Stimulated activated CD4-positive, alpha-beta T cell treated with anti-CD3 and anti-CD28 coated beads, Interleukin-12 subunit alpha, Interleukin-12 subunit beta, amount 100 ng/mL, for 4 hours (primary cell): ENCODE measurements at regions not wholly inside any gene's neighbourhood (a gene's known extent, or its start where the extent isn't known, plus 50 kb on each side); places are given as distances from the start of the nearest gene placed in this dataset.

Experiments
- DNase-seq: peaks from one replicate; pipeline ENCODE4 v3.0.0-alpha.2; 2020

DNA sequence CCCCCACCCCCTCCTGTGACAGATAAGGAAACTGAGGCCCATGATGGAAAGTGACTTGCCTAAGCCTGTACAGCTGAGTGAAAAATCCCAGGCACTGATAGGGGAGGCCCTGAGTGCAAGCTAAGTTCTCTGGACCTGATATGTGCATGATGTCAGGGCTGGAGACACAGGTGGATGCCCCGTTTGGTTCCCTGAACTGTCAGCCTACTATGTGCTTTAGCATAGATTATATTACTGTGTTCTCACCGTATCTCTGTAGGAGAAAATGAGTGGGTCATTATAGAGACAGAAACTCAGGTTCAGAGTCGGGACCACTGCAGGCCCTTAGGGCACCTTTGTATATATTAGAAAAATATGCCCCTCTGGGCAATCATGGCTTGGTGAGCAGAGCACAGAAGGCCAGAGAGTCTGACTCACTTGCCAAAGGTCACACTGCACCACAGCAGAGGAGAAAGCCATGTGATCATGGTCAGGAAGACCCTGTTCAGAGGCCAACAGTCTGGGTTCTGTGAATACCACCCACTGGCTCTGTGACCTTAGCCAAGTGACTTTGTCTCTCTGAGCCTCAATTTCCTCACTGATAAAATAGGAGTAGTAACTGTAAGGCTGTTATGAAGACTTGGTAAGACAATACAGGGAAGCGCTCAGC is 145.8 kb upstream of the WNT4 start:
- no peak for DNase-seq

DNA sequence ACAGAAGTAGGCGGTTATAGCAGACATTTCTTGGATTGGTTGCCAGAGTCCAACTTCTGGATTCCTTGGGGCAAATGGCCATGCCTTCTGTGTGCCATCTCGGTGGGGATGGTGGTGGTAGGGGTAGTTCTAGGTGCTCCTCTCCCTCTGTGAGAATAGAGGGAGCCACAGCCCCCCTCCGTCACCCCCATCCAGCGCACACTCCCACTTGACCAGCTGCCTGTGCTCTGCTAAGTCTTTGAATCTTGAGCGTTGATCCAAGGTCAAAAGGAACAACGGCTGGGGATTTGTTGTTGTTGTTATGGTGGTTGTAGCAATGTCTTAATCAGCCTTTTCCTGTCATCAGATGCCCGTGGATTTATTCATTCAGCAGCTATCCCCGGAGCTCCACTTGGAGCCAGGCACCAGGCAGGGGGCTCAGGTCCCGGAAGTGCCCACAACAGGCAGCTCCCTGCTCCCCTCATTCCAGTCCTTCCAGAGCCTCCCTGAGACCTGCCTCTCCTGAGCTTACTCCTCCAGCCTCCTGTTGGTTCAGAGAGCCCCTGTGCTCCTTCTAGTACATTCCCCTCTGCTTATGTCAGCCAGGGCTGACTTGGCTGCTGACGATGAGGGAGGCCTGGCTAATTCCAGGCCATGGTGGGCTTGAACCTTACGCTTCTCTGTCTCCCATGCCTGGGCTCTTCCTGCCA is 146.6 kb upstream of the WNT4 start:
- no peak for DNase-seq

DNA sequence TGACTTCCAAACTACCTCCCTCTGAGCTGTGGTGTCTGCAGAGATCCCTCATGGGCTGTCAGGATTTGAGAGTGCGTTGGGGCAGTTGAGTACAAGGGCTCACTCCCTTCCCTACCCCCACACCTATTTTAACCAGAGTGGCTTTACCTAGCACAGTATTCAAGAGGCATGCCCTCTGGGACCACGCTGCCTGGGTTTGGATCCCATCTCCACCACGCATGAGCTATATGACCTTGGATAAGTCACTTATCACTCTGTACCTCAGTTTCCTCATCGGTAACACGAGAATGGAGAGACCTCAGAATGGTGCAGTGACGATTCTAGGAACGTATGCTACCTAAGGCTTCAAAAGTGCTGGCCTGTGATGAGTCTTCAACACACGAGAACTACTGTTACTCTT is 147.3 kb upstream of the WNT4 start:
- DNase-seq = no peak

DNA sequence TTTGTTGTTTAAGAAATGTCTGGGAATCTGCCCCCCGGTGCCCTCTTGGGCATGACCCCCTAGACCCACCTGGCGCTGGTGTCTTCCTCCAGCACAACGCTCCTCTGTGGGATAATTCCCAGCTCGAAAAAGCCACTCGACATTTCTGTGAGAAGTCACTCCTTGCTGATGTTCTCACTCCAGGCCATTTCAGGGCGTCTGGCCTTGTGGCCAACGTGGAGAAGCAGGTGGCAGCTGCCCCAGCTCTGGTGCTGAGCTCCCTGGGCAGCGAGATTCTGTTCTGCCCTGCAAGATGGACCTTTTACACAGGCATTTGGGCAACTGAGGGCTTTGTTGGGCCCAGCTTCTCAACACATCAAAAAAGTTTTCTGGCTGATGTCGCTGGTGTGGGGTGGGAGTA is 147.7 kb upstream of the WNT4 start:
- no peak for DNase-seq

DNA sequence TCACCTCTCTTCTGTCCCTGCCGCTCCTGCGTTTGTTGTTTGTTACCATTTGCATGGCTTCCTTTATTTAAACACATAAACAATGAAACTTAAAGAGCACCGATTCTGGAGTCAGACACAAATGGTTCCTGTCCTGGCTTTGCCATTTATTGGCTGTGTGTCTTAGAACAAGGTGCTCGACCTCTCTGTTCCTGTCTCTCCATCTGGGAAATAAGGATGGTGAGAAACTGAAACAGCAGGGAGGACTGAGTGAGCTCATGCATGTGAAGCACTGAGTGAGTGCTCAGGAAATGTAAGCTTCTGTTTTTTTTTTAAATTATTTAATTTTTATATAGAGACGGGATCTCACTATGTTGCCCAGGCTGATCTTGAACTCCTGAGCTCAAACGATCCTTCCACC is 148.2 kb upstream of the WNT4 start:
- no peak for DNase-seq

DNA sequence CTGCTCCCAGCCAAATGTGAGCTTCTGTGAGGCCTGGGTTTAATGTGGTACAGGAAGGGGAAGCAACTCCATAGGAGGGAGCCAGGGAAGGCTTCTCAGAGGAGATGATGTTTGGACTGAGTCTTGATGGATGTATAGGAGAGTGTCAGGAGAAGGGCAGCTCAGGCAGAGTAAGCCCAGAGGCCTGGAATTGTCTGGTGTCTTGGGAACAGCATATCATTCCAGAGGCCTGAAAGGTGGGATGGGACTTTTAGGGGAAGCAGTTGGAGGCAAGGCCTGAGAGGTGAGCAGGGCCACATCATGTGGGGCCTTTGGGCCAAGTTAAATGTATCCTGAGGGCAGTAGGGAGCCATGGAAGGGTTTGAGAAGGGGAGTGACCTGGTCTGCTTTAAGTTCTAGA is 148.6 kb upstream of the WNT4 start:
- DNase-seq = no peak

DNA sequence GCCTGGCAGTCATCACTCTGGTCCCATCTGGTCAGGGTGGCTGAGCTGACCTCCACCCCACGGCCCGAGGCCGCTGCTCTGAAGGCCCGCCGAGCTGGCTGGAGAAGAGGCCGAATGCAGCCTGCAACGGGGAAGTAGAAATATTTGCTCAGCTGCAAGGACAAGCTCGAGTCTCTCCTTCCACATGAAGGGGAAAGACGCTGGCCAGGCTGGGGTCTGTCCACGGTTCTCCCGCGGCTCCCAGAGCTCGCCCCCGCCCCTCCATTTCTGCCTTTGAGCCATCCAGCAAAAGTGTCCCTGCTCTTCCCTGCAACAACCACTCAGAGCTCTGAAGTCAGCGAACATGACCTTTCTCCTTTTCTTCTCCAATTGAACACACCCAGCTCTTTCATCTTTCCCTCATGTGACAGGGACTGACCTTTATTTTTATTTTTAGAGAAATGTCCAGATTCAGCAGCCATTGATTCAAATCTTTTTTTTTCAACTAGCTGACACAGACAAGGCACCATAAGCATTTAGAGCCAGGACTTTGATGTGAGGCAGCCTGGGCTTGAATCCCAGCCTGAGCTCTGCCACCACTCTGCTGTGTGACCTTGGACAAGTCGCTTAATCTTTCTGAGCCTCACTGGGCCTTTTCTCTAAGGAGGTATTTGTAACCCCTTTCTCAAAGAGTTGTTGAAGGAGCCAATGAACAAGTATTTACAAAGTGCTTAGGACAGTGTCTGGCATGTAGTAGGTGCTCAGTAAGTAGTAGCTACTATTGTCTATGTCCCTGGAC is 149.3 kb upstream of the WNT4 start:
- DNase-seq = no peak

DNA sequence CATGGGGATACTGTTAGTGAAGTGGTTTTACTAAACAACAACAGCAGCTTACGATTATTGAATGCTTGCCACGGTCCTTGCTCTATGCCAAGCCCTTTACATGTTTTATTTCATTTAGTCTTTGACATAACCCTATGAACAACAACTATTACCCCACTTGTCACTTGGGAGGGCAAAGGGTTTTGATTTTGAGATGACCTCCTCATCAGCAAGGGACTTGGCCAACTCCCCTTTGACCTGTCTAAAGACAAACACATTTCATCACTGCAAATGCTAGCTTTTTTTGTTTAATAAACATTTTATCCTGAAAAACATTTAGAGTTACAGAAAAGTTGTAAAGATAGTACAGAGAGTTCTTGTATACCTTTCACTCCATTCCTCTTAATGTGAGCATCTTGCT is 152.5 kb upstream of the WNT4 start:
- no peak for DNase-seq

DNA sequence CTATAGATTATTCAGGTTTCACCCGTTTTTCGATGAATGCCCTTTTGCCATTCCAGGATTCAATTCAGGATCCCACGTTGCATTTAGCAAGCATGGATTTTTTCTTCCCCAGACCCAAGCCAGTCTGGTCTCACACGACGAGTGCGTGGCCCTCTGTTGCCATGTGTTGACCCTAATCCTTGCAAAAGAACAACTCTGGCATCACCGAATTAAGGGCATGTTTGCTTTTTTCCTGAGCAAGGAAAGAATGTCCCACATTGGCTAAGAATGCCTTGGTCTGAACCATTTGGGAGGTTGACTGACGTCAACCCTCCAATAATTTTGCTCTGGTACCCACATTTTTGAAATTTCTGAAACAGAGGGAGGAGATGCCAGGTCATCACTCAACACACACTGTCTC is 153.0 kb upstream of the WNT4 start:
- DNase-seq = no peak

DNA sequence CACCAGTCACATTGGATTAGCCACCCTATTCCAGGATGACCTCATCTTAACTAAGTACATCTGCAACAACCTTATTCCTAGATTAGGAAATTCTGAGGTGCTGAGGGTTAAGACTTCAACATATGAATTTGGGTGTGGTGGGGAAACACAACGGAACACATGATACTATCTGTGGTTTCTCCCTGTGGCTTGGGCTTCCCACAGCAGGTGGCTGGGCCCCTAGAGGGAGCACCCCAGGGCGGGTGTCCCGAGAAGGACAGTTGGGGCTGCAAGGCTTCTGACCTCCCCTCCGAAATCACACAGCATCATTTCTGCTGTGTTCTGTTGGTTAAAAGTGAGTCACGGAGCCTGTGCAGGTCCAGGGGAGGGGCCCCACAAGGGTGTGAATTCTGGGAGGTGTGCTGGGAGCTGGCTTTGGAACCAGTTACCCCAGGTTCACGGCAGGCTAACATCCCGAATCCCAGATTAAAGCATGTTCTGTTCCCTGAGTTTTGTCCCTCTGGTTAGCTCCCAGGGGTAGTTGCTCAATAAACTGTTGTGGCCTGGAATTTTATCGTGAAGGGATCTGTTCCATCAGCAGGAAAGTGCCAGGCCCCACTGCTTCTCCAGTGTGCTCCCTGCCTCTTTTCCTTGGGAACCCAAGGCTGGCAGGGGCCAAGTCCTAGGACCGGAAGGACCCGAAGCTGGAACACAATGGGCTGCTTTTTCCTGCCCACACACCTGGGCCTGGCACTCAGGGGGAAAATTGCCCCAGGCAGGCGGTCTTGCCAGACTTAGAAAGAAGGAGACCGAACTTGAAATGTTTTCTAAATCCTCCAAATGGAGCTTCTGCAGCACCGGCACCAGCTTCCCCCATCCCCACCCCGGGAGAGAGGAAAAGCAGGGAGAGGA is 154.0 kb upstream of the WNT4 start:
- no peak for DNase-seq

DNA sequence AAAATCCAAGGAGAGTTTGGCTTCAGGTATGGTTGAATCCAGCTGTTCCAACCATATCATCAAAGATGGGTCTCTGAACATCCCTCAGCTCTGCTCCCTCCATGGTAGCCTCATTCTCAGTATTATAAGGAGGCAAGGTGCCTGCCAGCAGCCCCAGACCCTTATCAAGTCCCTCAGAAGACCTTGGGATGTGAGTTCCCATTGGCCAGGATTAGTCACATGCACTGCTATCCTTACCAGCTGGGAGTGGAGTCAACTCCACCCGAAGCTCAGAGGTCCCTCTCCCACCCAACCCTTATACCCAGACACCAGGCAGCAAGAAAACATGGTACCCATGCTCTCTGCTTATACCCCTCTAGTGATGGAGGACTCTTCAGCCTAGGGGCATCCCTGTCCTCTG is 153.7 kb upstream of the ZBTB40 start:
- DNase-seq = no peak

DNA sequence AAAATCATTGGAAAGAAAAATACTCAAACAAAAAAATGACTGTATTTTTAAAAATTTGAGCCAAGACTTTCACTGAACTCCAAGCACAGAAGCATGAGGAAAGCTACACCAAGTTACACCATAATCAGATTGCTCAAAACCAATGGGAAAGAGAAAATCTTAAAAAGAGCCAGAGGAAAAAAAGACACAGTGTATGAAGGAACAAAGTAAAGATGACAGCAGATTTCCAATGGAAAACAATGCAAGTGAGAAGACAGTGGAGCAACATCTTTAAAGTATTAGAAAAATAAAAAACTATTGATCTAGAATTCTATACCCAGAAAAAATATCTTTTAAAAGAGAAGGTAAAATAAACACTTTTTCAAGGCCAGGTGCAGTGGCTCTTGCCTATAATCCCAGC is 147.8 kb upstream of the ZBTB40 start:
- no peak for DNase-seq

DNA sequence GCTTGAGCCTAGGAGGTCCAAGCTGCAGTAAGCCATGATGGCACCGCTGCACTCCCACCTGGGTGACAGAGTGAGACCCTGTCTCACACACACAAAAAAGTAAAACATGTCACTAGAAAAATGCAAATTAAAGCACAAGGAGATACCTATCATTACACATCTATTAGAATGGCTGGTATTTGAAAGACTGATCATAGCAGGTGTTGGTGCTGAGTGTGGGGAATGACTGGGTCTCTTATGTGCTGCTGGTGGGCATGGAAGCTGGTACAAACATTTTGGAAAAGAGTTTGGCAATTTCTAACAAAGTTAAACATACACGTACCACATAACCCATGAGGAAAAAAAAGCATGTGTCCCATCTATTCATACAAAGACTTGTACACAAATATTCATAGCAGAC is 142.1 kb upstream of the ZBTB40 start:
- no peak for DNase-seq

DNA sequence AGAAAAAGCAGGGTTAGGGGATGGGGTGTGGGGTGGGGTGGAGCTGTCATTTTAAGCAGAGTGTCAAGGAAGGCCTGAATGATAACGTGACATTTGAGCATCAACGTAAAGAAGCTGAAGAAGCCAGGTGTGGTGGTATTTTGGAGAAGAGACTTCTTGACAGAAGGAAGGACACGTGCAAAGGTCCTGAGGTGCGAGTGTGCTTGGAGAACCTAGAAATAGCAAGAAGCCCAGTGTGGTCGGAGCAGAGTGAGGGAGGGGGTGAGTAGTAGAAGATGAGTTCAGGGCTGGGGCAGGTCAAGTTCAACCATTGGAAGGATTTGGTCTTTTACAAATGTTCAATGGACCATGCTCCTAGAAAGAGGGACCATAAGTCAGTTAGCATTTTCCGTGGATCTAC is 140.2 kb upstream of the ZBTB40 start:
- DNase-seq = no peak

DNA sequence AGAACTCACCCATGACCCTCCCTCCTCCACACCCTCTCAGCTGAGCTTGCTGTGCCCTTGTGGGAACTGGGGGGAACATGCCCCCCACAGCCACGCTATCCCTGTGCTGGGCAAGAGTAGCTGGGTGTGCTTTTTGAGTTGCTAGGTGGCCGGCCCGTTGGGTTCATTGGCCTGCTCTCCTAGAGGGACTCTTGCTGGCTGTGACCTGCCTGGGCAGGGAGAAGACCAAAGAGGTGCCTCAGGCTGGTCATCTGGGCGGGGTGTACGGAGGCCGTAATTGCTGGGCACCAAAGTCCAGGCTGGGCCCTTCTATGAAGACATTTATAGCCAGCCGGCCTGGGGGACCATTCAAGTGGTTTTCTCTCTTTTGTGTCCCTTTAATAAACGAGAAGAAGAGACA is 138.3 kb upstream of the ZBTB40 start:
- no peak for DNase-seq

DNA sequence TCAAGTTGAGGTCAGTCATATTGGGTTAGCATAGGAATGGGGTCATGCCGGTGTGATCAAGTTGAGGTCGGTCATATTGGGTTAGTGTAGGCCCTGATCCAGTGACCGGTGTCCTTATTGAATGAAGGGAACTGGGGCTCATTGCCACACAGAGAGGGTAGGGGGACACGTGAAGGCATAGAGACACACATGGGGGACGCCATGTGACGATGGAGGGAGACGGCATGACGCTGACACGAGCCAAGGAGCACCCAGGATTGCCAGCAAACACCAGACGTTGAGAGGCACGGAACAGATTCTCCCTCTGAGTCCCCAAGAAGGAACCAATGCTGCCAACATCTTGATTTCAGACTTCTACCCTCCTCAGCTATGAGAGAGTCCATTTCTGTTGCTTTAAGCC is 136.9 kb upstream of the ZBTB40 start:
- no peak for DNase-seq

DNA sequence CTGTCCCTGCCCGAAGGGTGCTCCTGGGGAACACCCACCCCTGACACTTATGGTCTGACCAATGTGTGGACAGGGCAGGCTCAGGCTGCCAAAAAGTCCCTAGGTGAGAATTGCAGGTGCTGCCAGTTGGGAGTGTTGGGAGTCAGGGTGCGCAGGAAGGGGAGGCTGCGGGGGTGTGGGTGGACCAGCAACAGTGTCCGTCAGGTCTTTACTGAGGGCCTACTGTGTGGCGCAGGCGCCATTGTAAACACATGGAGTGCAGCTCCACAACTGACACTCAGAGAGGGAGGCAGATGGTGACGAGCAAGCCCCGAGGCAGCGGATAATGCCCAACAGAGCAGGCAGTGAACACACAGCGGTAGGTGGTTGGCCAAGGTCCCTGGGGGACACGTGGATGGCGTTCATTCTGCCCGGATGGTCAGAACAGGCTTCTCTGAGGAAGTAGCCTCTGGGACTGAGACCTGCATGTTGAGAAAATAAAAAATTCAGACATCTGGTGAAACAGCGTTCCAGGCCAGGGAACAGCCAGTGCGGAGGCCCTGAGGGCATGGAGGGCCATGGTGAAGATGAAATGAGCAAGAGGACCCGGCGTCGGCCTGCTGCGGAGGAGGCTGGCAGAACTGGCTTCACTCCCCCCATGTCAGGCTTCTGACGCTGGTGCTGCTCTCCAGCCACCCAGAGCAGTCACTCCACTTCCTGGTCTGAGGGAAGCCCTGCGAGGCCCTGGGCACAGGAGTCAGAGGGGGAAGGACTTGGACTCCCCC is 136.2 kb upstream of the ZBTB40 start:
- DNase-seq = no peak

DNA sequence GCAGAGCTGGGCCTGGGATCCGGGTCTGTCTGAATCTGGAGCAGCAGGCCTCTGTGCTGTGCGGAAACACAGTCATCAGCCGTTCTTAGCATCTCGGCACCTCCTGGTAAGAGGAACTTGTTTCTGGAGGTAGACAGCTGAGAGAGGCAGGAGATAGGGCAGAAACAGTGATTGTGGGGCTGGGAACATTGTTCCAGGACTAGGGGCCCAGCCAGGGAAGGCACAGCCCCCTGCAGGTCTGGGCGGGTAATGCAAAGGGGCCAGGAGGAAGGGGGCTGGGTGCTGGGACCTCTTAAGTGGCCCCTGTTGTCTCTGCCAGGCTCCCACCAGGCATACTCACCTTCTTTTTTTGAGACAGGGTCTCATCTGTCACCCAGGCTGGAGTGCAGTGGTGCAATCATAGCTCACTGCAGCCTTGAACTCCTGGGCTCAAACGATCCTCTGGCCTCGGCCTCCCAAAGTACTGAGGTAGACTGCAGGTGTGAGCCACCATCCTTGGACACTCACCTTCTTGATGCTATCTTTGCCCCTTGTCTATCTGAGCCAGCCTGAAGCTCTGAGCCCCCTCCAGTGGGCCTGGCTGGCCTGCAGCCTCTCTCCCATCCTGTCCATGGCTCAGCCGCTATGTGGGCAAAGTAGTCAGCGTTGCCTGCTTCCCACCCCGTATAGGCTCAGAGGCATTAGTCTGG is 134.3 kb upstream of the ZBTB40 start:
- no peak for DNase-seq

DNA sequence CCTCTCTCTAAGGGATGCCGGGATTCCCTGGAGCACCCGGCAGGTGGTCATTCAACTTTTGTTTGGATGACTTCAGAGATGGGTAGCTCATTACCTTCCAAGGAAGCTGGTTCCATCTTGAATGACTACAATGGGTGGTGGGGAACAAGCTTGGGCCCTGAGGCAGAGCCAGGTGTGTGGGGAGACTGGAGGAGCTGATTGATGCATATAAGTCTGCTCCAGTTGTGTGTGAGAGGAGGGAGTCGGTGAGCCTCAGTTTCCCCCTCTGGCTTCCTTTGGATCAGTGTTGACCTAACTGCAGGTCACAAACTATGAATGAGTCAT is 133.8 kb upstream of the ZBTB40 start:
- DNase-seq = no peak

DNA sequence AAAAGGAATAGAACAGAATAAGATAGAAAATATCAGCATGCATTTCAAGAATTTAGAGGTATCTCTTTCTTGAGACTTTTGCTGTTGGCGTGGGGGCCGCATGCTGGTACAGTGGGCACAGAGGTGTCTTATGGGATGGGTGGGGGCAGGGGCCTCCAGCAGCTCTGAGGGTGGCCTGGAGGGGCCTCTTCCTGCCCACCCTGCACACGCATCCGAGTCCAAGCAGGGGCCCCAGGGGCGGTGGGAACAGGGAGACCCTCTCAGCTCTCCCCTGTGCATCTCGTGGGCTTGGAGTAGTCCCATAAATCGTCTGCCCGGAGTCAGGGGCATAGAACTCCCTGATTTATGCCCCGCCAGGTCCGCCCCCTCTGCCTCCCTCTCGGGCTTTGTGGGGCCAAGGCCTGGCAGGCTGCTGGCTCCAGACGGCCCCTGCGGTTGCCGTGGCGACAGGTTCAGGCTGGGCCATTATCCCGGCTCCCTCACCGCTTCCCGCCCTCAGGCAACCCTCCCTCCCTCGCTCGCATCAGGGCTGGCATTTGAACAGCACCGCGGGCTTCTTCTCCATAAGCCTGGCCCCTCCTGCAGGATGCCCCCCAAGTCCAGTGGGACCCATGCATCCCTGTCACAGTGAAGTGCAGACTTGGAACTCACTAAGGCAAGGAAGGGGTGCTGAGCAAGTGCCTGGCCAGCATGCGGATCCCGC is 133.2 kb upstream of the ZBTB40 start:
- no peak for DNase-seq

DNA sequence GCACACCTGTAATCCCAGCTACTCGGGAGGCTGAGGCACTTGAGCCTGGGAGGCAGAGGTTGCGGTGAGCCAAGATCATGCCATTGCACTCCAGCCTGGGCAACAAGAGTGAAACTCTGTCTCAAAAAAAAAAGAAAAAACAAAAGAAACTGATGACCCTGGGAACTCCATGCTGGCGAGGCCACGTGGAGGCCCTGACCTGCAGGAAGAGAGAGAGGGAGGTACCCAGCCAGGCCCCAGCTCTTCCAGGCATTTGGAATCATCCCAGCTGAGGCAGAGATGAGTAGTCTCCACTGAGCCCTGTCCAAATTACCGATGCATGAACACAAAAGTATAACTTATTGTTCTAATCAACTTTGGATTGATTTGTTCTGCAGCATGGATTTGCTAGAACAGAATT is 132.0 kb upstream of the ZBTB40 start:
- no peak for DNase-seq
